MM.1S (cell line): ENCODE measurements at regions not wholly inside any gene's neighbourhood (a gene's known extent, or its start where the extent isn't known, plus 50 kb on each side); places are given as distances from the start of the nearest gene placed in this dataset.

Source experiments
- DNase-seq: peaks from one replicate; pipeline ENCODE4 v3.0.0-alpha.2; 2015
- H2AFZ ChIP-seq: fragments of 300-600 bp; sonication (generic); 2 replicates; pipeline ENCODE4 v1.6.0; 2016; ENCODE audit warnings: antibody characterized with exemption, low read length
- H3F3A ChIP-seq: fragments of 300-600 bp; sonication (generic); 2 replicates; pipeline ENCODE4 v1.6.1; 2016; ENCODE audit warnings: mild to moderate bottlenecking, antibody characterized with exemption, low read length, moderate library complexity, mixed read lengths; ENCODE audit not compliant: insufficient read depth
- H3K27ac ChIP-seq: fragments of 300-600 bp; sonication (generic); 2 replicates; pipeline ENCODE4 v1.5.1; 2016; ENCODE audit warnings: mild to moderate bottlenecking, low read length
- H3K27me3 ChIP-seq: fragments of 300-600 bp; sonication (generic); replicated peaks from 2 replicates; pipeline ENCODE4 v1.6.0; 2016; ENCODE audit warnings: low read length; ENCODE audit not compliant: insufficient read depth
- H3K36me3 ChIP-seq: fragments of 300-600 bp; sonication (generic); replicated peaks from 2 replicates; pipeline ENCODE4 v1.6.1; 2016; ENCODE audit warnings: mild to moderate bottlenecking, low read length, mixed read lengths; ENCODE audit not compliant: insufficient read depth
- H3K4me1 ChIP-seq: fragments of 300-600 bp; sonication (generic); 2 replicates; pipeline ENCODE4 v1.6.1; 2016; ENCODE audit warnings: low read length, mixed read lengths
- H3K4me2 ChIP-seq: fragments of 300-600 bp; sonication (generic); 2 replicates; pipeline ENCODE4 v1.6.0; 2016; ENCODE audit warnings: low read depth, low read length
- H3K4me3 ChIP-seq: fragments of 300-600 bp; sonication (generic); 2 replicates; pipeline ENCODE4 v1.5.1; 2016; ENCODE audit warnings: low read length, mixed read lengths
- H3K79me2 ChIP-seq: fragments of 300-600 bp; sonication (generic); 2 replicates; pipeline ENCODE4 v1.6.1; 2016; ENCODE audit warnings: mixed run types, low read length, mixed read lengths
- H3K9ac ChIP-seq: fragments of 300-600 bp; sonication (generic); 2 replicates; pipeline ENCODE4 v1.6.1; 2016; ENCODE audit warnings: low read length, mixed read lengths
- H3K9me2 ChIP-seq: fragments of 300-600 bp; sonication (generic); replicated peaks from 2 replicates; pipeline ENCODE4 v1.6.1; 2016; ENCODE audit warnings: mild to moderate bottlenecking, low read length, mixed read lengths; ENCODE audit not compliant: insufficient read depth
- H3K9me3 ChIP-seq: fragments of 300-600 bp; sonication (generic); replicated peaks from 2 replicates; pipeline ENCODE4 v1.6.1; 2016; ENCODE audit warnings: mild to moderate bottlenecking, low read length, mixed read lengths; ENCODE audit not compliant: insufficient read depth
- H4K20me1 ChIP-seq: fragments of 300-600 bp; sonication (generic); 2 replicates; pipeline ENCODE4 v1.6.1; 2016; ENCODE audit warnings: mild to moderate bottlenecking, low read length, moderate library complexity, mixed read lengths; ENCODE audit not compliant: insufficient read depth
- CTCF ChIP-seq: fragments of 300-600 bp; sonication (generic); IDR thresholded peaks from 2 replicates; pipeline ENCODE4 v1.5.1; 2016; ENCODE audit warnings: antibody characterized with exemption, low read length, mixed read lengths
- EZH2 ChIP-seq: fragments of 300-600 bp; sonication (generic); optimal IDR thresholded peaks from 2 replicates; pipeline ENCODE3; 2017; ENCODE audit warnings: low read depth, mild to moderate bottlenecking, antibody characterized with exemption, low read length, mixed read lengths
- EZH2phosphoT487 ChIP-seq: fragments of 300-600 bp; sonication (generic); IDR thresholded peaks from 2 replicates; pipeline ENCODE4 v1.6.1; 2018; ENCODE audit warnings: antibody characterized with exemption, low read length

GRCh38 chr2:145076085-145076484, 556.2 kb upstream of the ZEB2 start:
- Histone ChIP-seq H3F3A (no peaks in the 10 kb centered on the region), H4K20me1 (no peaks in the 10 kb centered on the region), H3K9me2 (no peaks in the 10 kb centered on the region), H3K4me2 (no peak overlapping the region), H2AFZ (no peak overlapping the region), H3K9ac (no peak overlapping the region), H3K4me1 (no peaks in the 10 kb centered on the region), H3K36me3 (no peaks in the 10 kb centered on the region), H3K27ac (no peak overlapping the region), H3K79me2 (no peaks in the 10 kb centered on the region), H3K27me3 (no peaks in the 10 kb centered on the region), H3K9me3 (no peaks in the 10 kb centered on the region), H3K4me3 (no peak overlapping the region)
- no peak for DNase-seq
- TF ChIP-seq EZH2, result no peak
- TF ChIP-seq EZH2phosphoT487, result no peak
- no peak for TF ChIP-seq CTCF

- no peaks in the 10 kb centered on the region for H3K9me2 ChIP-seq
- H3K4me2 ChIP-seq, result no peak overlapping the region
- H3K9me3 ChIP-seq, result no peaks in the 10 kb centered on the region
- TF ChIP-seq EZH2phosphoT487, result no peak
- no peaks in the 10 kb centered on the region for H3F3A ChIP-seq
- H2AFZ ChIP-seq, result no peak overlapping the region
- no peaks in the 10 kb centered on the region for H3K79me2 ChIP-seq
- DNase-seq, result no peak
- no peaks in the 10 kb centered on the region for H3K4me1 ChIP-seq
- H3K36me3 ChIP-seq, result no peaks in the 10 kb centered on the region
- H3K27me3 ChIP-seq, result no peaks in the 10 kb centered on the region
- no peak overlapping the region for H3K4me3 ChIP-seq
- H3K9ac ChIP-seq, result no peak overlapping the region
- no peaks in the 10 kb centered on the region for H4K20me1 ChIP-seq
- no peak overlapping the region for H3K27ac ChIP-seq
Measured at GRCh38 chr2:145075454-145076062, 555.6 kb upstream of the ZEB2 start.

GRCh38 chr2:145070703-145071102, 550.8 kb upstream of the ZEB2 start:
- Histone ChIP-seq H2AFZ (no peak overlapping the region), H3K36me3 (no peaks in the 10 kb centered on the region), H3K79me2 (no peaks in the 10 kb centered on the region), H4K20me1 (no peaks in the 10 kb centered on the region), H3F3A (no peaks in the 10 kb centered on the region), H3K4me3 (no peak overlapping the region), H3K9me3 (no peaks in the 10 kb centered on the region), H3K9me2 (no peaks in the 10 kb centered on the region), H3K4me1 (no peaks in the 10 kb centered on the region), H3K27me3 (no peaks in the 10 kb centered on the region), H3K27ac (no peak overlapping the region), H3K4me2 (no peak overlapping the region), H3K9ac (no peak overlapping the region)
- no peak for DNase-seq
- TF ChIP-seq CTCF (no peak), EZH2 (no peak), EZH2phosphoT487 (no peak)

- H3K79me2 ChIP-seq, result no peaks in the 10 kb centered on the region
- DNase-seq, result no peak
Measured at GRCh38 chr2:145068509-145068908, 548.6 kb upstream of the ZEB2 start.

More at GRCh38 chr2:145068509-145068908, 548.6 kb upstream of the ZEB2 start:
- Histone ChIP-seq H2AFZ (no peak overlapping the region), H3K9me2 (no peaks in the 10 kb centered on the region), H3K4me2 (no peak overlapping the region), H3K36me3 (no peaks in the 10 kb centered on the region), H3K9ac (no peak overlapping the region), H3F3A (no peaks in the 10 kb centered on the region), H3K4me1 (no peaks in the 10 kb centered on the region), H3K27me3 (no peaks in the 10 kb centered on the region), H3K9me3 (no peaks in the 10 kb centered on the region), H4K20me1 (no peaks in the 10 kb centered on the region), H3K4me3 (no peak overlapping the region), H3K27ac (no peak overlapping the region)
- TF ChIP-seq EZH2phosphoT487 (no peak), EZH2 (no peak), CTCF (no peak)
